Panc1 (cell line): ENCODE measurements at regions not wholly inside any gene's neighbourhood (a gene's known extent, or its start where the extent isn't known, plus 50 kb on each side); places are given as distances from the start of the nearest gene placed in this dataset.

ENCODE experiments used
- ATAC-seq: fragments of 200-7000 bp; cut with Tn5 transposase; 2 replicates; pipeline ENCODE4 v1.9.1; 2020; ENCODE audit warnings: mild to moderate bottlenecking, moderate library complexity
- BruUV-seq: library from RNA; stranded (reverse); fragments of 400-500 nt; replicated peaks from 2 replicates; lab custom pipeline; 2021; lab: Mats Ljungman, UMichigan
- CTCF ChIA-PET: fragments of 300-600 bp; sonication (Branson Sonifier 250); formaldehyde crosslinking; loops from one replicate; lab custom pipeline; 2022; ENCODE audit warnings: antibody characterized with exemption; lab: Charles Lee
- POLR2A ChIA-PET: fragments of 300-600 bp; sonication (Branson Sonifier 250); formaldehyde crosslinking; loops from one replicate; lab custom pipeline; 2022; ENCODE audit warnings: antibody characterized with exemption; lab: Charles Lee
- DNase-seq: peaks from one replicate; pipeline ENCODE4 v3.0.0-alpha.2; 2010; ENCODE audit warnings: low read depth, low spot score
- H3K27ac ChIP-seq: 2 replicates; pipeline ENCODE4 v1.5.1; 2011; ENCODE audit warnings: mild to moderate bottlenecking, low read length, inconsistent platforms
- H3K27me3 ChIP-seq: fragments of 200-500 bp; sonication (Bioruptor generic); 2 replicates; pipeline ENCODE4 v1.6.0; 2014; ENCODE audit warnings: low read length, inconsistent platforms; ENCODE audit not compliant: control insufficient read depth, insufficient read depth
- H3K36me3 ChIP-seq: fragments of 200-500 bp; sonication (Bioruptor generic); 2 replicates; pipeline ENCODE4 v1.5.1; 2014; ENCODE audit warnings: inconsistent platforms, mild to moderate bottlenecking, low read length, moderate library complexity; ENCODE audit not compliant: control insufficient read depth, insufficient read depth
- H3K4me1 ChIP-seq: 2 replicates; pipeline ENCODE4 v1.5.1; 2011; ENCODE audit warnings: inconsistent platforms, mild to moderate bottlenecking, low read length, moderate library complexity; ENCODE audit not compliant: control insufficient read depth, insufficient read depth
- H3K4me3 ChIP-seq, 2 experiments: 2 replicates each; pipeline ENCODE4 v1.5.1; 2011 to 2012; ENCODE audit warnings: low read depth in 2 of 2, low read length in 2 of 2, mild to moderate bottlenecking in 2 of 2, inconsistent platforms in 1 of 2, moderate library complexity in 1 of 2
- H3K9me3 ChIP-seq: fragments of 200-500 bp; sonication (Bioruptor generic); 2 replicates; pipeline ENCODE4 v1.5.1; 2014; ENCODE audit warnings: low read depth, mild to moderate bottlenecking, inconsistent platforms, low read length, moderate library complexity; ENCODE audit not compliant: control insufficient read depth, insufficient read depth
- POLR2AphosphoS5 ChIP-seq: IDR thresholded peaks from 2 replicates; pipeline ENCODE4 v1.6.1; 2012; ENCODE audit warnings: mild to moderate bottlenecking, low read depth, low read length, moderate library complexity
- SIN3A ChIP-seq: IDR thresholded peaks from 2 replicates; pipeline ENCODE4 v1.6.1; 2012; ENCODE audit warnings: low read depth, mild to moderate bottlenecking, low read length, moderate library complexity, borderline replicate concordance; ENCODE audit not compliant: insufficient read depth
- TCF7L2 ChIP-seq: IDR thresholded peaks from 2 replicates; pipeline ENCODE4 v1.6.1; 2011; ENCODE audit warnings: mild to moderate bottlenecking, low read depth, low read length, inconsistent platforms
- in situ Hi-C: cut with HindIII; loops from 2 replicates; pipeline ENCODE4 v1.10.0; 2016; ENCODE audit warnings: low sequenced_read_pairs, low pct_unique_long_range_greater_than_20kb
- intact Hi-C: fragments of 100-400 bp; cut with micrococcal nuclease; formaldehyde crosslinking; loops from one replicate; pipeline ENCODE4 v1.10.0; 2022; ENCODE audit not compliant: unreplicated experiment
- TF ChIP-seq, protein P1 (sequence below): fragments of 450-650 bp; IDR thresholded peaks from 2 replicates; pipeline ENCODE4 v1.5.1; 2017; ENCODE audit warnings: mild to moderate bottlenecking
- TF ChIP-seq, protein P2 (sequence below), 2 experiments: IDR thresholded peaks; 2 replicates each; pipeline ENCODE4 v1.6.1; 2011 to 2012; ENCODE audit warnings: low read depth in 2 of 2, control low read depth in 1 of 2, low read length in 1 of 2, mild to moderate bottlenecking in 1 of 2, moderate library complexity in 1 of 2; ENCODE audit not compliant: insufficient read depth in 1 of 2

DNA sequence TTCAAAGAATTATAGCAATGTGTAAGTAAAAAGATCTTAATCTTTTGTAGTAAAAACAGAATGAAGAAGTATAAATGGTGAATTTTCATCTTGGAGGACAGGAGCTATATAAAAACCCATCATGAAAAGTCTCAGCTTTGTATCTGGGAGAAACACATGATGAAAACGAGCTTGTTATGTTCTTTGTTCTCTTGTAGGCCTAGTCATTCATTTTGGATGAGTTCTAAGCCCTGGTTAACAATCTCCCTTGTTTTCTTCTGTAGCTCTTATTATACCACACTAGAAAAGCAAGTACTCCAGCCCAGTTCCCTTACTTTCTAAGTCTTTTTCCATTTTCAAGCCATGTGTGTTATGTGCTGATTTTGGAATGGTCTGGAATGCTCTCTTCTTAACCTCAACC lies 463.5 kb upstream of the RGS6 start:
- CTCF ChIA-PET: no interaction called here
- Histone ChIP-seq H3K9me3 (no peaks in the 10 kb centered on the region), H3K36me3 (no peaks in the 10 kb centered on the region), H3K27me3 (no peaks in the 10 kb centered on the region), H3K27ac (no peak overlapping the region), H3K4me3 (no peak overlapping the region), H3K4me1 (no peaks in the 10 kb centered on the region)
- intact Hi-C loops (no loop called here), in situ Hi-C loops (no loop called here)
- no peak for ATAC-seq
- no peak for DNase-seq
- TF ChIP-seq POLR2AphosphoS5 (no peak), SIN3A (no peak), TCF7L2 (no peak)
- TF ChIP-seq, protein P1, sequence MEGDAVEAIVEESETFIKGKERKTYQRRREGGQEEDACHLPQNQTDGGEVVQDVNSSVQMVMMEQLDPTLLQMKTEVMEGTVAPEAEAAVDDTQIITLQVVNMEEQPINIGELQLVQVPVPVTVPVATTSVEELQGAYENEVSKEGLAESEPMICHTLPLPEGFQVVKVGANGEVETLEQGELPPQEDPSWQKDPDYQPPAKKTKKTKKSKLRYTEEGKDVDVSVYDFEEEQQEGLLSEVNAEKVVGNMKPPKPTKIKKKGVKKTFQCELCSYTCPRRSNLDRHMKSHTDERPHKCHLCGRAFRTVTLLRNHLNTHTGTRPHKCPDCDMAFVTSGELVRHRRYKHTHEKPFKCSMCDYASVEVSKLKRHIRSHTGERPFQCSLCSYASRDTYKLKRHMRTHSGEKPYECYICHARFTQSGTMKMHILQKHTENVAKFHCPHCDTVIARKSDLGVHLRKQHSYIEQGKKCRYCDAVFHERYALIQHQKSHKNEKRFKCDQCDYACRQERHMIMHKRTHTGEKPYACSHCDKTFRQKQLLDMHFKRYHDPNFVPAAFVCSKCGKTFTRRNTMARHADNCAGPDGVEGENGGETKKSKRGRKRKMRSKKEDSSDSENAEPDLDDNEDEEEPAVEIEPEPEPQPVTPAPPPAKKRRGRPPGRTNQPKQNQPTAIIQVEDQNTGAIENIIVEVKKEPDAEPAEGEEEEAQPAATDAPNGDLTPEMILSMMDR: no peak
- TF ChIP-seq, protein P2, sequence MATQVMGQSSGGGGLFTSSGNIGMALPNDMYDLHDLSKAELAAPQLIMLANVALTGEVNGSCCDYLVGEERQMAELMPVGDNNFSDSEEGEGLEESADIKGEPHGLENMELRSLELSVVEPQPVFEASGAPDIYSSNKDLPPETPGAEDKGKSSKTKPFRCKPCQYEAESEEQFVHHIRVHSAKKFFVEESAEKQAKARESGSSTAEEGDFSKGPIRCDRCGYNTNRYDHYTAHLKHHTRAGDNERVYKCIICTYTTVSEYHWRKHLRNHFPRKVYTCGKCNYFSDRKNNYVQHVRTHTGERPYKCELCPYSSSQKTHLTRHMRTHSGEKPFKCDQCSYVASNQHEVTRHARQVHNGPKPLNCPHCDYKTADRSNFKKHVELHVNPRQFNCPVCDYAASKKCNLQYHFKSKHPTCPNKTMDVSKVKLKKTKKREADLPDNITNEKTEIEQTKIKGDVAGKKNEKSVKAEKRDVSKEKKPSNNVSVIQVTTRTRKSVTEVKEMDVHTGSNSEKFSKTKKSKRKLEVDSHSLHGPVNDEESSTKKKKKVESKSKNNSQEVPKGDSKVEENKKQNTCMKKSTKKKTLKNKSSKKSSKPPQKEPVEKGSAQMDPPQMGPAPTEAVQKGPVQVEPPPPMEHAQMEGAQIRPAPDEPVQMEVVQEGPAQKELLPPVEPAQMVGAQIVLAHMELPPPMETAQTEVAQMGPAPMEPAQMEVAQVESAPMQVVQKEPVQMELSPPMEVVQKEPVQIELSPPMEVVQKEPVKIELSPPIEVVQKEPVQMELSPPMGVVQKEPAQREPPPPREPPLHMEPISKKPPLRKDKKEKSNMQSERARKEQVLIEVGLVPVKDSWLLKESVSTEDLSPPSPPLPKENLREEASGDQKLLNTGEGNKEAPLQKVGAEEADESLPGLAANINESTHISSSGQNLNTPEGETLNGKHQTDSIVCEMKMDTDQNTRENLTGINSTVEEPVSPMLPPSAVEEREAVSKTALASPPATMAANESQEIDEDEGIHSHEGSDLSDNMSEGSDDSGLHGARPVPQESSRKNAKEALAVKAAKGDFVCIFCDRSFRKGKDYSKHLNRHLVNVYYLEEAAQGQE (IDR thresholded peaks at IDR 0.05; ENCODE audit: insufficient read depth in 1 of 2, low read depth in 2 of 2, low read length in 1 of 2): no peak
- no TSS peak for BruUV-seq
- POLR2A ChIA-PET: no interaction called here

DNA sequence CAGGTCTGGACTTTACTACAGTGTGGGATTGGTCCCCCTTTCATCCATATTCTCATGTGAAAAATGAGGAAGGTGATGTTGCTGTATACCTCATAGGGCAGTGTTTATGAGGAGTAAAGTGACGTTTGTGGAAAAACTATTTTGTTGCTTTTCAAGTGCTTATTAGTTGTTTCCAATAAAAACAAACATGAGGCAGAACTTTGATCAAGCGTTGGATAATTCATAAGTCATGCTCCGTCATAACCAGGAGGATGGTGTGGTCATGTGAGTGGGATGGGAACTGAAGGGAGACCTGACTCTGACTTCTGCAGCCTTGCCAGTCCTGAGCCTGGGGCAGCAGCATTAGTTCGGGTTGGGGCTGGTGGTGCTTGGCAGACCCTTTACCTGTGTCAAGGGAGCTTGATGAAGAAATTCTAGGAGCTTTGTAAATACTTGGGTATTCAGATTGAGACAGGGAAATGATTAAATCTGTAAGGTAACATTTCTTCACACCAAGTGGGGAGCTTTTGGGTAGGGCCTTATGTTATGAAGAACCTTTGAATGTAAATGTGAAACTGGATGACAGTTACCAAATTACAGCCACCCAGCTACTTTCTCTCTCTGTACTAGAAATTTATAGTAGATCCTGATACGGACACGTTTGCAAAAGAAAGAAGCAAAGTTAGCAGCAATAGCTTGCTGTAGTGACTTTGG lies 462.4 kb upstream of the RGS6 start:
- DNase-seq (no peak), ATAC-seq (no peak)
- ChIA-PET POLR2A (no interaction called here), CTCF (no interaction called here)
- H3K36me3 ChIP-seq: no peaks in the 10 kb centered on the region
- H3K27ac ChIP-seq: no peak overlapping the region
- H3K4me3 ChIP-seq: no peak overlapping the region
- intact Hi-C loops (no loop called here), in situ Hi-C loops (no loop called here)
- H3K27me3 ChIP-seq: no peaks in the 10 kb centered on the region
- H3K9me3 ChIP-seq: no peaks in the 10 kb centered on the region
- BruUV-seq: no TSS peak
- H3K4me1 ChIP-seq: no peaks in the 10 kb centered on the region
- TF ChIP-seq TCF7L2 (no peak), POLR2AphosphoS5 (no peak), SIN3A (no peak)
- TF ChIP-seq, protein P2 (IDR thresholded peaks at IDR 0.05; ENCODE audit: insufficient read depth in 1 of 2, low read depth in 2 of 2, low read length in 1 of 2): no peak
- TF ChIP-seq, protein P1: no peak
